Astrocyte of the spinal cord (primary cell): ENCODE measurements at regions not wholly inside any gene's neighbourhood (a gene's known extent, or its start where the extent isn't known, plus 50 kb on each side); places are given as distances from the start of the nearest gene placed in this dataset.

Experiments
- DNase-seq: peaks from one replicate; pipeline ENCODE4 v3.0.0; 2011; ENCODE audit warnings: low read depth, low spot score
- H3K4me3 ChIP-seq: 2 replicates; pipeline ENCODE4 v1.5.1; 2011; ENCODE audit warnings: low read depth, mild to moderate bottlenecking, low read length, moderate library complexity
- CTCF ChIP-seq: IDR thresholded peaks from 2 replicates; pipeline ENCODE4 v1.5.1; 2012; ENCODE audit warnings: low read depth, mild to moderate bottlenecking, low read length, inconsistent platforms
- in situ Hi-C: cut with HindIII; loops from 2 replicates; pipeline ENCODE4 v1.10.0; 2017; ENCODE audit warnings: low sequenced_read_pairs

DNA sequence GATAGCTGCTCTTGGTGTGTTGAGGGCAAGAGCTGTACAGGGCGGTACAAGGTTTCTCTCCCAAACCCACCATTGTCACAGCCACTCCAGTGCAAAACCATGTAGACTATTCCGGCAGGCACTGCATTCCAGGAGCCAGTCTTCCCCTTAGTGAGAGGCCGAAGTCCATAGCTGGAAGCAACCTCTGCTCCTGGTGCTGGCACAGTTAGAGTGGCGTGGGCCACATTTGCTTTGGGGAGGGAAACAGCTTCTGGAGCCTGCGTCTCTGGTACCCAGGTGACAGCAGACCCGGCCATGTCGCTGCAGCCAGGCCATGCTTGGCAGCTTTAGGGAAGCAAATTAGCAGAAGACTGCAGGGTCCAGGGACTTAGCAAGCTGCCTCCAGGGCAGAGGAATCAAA, 788.0 kb downstream of the BRD1 start:
- TF ChIP-seq CTCF, result no peak
- H3K4me3 ChIP-seq, result no peak overlapping the region
- DNase-seq, result no peak
- in situ Hi-C loops, result no loop called here

DNA sequence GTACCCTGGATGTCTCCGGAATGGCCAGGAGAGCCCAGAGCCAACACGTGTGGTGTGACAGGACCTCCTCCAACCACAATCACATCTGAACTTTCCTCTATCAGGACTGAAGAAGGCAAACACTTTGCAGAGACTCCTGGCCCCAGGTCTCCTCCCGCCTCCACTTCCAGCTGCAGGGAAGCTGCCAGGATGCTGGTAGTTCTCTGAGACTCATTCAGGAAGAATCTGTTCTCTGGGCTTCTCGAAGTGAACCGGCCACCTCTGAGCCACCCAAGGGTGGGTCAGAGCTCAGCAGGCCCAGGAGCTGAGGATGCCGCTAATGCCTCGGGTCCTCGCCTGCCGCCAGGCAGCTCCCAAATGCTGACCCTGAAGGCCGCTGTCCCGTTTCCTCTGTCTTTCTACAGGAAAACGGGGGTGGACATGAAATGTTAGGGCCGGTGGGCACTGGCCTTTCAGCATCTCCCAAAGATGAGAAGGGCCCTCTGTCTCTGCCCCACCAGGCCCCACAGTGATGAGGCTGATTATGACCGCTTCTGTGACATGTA, 789.9 kb downstream of the BRD1 start:
- H3K4me3 ChIP-seq, result no peak overlapping the region
- no peak for TF ChIP-seq CTCF
- in situ Hi-C loops, result no loop called here
- no peak for DNase-seq

- in situ Hi-C loops, result no loop called here
- H3K4me3 ChIP-seq, result no peak overlapping the region
- no peak for TF ChIP-seq CTCF
- no peak for DNase-seq
Measured at GRCh38 chr22:49036513-49036912, 791.2 kb downstream of the BRD1 start.

DNA sequence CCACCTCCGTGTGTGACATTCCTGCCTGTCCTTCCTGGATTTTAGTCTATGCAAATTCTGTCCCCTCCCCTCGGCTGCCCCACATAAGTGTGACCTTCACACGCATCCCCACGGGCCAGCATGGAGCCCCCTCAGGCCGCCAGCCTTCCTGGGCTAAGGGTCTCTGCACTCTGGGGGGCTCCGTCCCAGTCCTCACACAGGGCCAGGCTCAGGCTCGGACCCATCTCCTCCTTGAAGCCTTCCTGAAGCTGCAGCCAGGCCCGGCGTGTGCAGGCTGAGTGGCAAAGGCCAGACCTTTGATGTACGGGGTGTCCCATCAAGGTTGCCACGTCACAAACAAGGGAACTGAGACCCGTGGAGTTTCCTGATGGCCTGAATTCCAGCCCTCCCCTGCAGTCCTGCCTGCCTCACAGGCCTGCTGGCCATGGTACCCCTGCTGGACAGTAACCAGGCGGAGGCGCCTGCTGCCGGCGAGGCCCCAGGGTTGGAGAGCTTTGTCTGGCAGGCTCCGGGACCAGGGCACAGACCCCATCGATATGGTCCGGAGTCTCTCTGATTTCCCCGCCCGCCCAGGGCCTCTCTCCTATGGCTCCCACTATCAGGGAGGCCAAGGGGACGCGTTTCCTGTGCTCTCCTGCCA, 791.7 kb downstream of the BRD1 start:
- no peak overlapping the region for H3K4me3 ChIP-seq
- DNase-seq, result no peak
- in situ Hi-C loops, result no loop called here
- no peak for TF ChIP-seq CTCF

DNA sequence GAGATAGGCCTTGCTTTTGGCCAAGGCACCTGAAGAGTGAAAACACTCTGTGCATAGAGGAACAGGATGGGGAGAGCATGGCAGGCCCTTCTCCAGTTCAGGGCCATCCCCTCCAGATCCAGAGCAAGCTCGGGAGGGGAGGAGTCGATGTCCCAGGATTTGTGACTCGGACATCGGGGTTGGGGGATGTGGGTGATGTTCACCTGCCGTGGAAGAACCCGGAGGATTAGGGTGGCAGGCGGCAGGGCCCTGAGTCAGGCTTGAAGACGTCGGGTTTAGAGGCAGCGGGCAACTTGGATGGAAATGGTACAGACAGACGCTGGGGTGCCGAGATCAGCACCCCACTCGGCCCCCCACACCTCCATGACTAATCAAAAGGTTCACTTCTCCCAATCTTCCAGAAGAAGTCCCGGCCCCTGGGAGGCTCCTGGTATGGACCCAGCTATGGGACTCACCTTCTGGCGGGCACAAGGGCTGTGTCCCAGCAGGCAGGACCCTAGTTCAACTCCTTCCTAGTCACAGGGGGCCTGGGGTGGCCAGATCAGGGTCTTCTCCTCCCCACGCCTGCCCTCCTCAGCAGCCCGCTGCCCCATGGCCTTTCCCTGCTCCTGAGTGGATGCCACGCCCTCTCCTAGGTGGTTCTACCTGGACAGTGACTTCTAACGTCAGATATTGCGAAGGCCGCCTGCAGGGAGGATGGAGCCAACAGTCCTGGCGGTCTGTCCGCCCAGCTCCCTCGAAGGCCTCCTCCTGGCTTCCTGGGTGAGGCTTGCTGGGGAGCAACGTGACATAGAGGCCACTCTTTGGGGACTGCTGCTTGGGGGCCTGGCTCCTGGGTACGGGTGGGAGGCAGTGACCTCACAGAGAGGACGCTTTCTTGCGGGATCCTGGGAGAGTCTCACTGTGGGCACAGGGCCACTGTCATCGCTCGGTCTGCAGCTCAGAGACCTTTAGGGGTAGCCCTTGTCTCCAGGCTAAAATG, 792.5 kb downstream of the BRD1 start:
- in situ Hi-C loops, result no loop called here
- no peak for DNase-seq
- no peak for TF ChIP-seq CTCF
- no peak overlapping the region for H3K4me3 ChIP-seq

DNA sequence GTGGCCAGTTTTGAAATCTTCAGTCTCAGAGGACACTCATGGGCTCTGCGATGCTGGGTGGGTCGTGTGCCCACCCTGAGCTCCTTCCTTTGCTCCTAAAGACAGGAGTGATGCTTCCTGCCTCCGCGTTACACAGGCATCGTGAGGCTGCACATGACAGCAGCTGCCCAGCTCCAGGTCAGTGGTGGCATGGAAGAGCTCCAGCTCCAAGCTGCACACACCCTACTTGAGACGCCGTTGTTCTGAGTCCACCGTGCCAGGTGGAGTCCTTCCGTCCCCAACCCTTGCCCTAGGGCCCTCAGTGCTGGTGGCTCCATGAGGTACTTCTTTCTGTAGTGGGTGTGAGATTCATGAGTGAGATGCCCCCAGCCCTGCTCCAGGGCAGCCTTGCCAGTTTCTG, 794.1 kb downstream of the BRD1 start:
- DNase-seq, result no peak
- no peak for TF ChIP-seq CTCF
- in situ Hi-C loops, result no loop called here
- H3K4me3 ChIP-seq, result no peak overlapping the region
